WTC11 (cell line): ENCODE measurements at regions not wholly inside any gene's neighbourhood (a gene's known extent, or its start where the extent isn't known, plus 50 kb on each side); places are given as distances from the start of the nearest gene placed in this dataset.
"Not testable (repeated sequence)": the region's sequence is repeated elsewhere in the genome, so short reads cannot be mapped to it uniquely, and the experiment has no call there.

Experiments
- ATAC-seq: fragments of 200-7000 bp; cut with Tn5 transposase; 2 replicates; pipeline ENCODE4 v1.10.0; 2021; ENCODE audit warnings: mild to moderate bottlenecking, moderate library complexity
- CTCF ChIA-PET: fragments of 300-600 bp; sonication (Branson Sonifier 250); formaldehyde crosslinking; loops from one replicate; lab custom pipeline; 2021; ENCODE audit warnings: antibody characterized with exemption; lab: Charles Lee
- POLR2A ChIA-PET: fragments of 350-600 bp; sonication (Branson Sonifier 250); formaldehyde crosslinking; loops from one replicate; lab custom pipeline; 2021; ENCODE audit warnings: antibody characterized with exemption; lab: Charles Lee
- DNase-seq: peaks from one replicate; pipeline ENCODE4 v3.0.0; 2021; ENCODE audit warnings: low spot score
- H3K27ac Mint-ChIP-seq: 2 replicates; pipeline ENCODE4 v1.8.0; 2021; ENCODE audit warnings: mixed read lengths
- H3K27me3 Mint-ChIP-seq: 2 replicates; pipeline ENCODE4 v1.8.0; 2021; ENCODE audit warnings: low read depth, mild to moderate bottlenecking, moderate library complexity, mixed read lengths
- H3K36me3 Mint-ChIP-seq: 2 replicates; pipeline ENCODE4 v1.8.0; 2021; ENCODE audit warnings: mixed read lengths
- H3K4me1 Mint-ChIP-seq: 2 replicates; pipeline ENCODE4 v1.8.0; 2022; ENCODE audit warnings: mixed read lengths
- H3K4me3 Mint-ChIP-seq: 2 replicates; pipeline ENCODE4 v1.8.0; 2021; ENCODE audit warnings: mild to moderate bottlenecking, moderate library complexity, mixed read lengths
- H3K9me3 Mint-ChIP-seq: 2 replicates; pipeline ENCODE4 v1.8.0; 2021; ENCODE audit warnings: mixed read lengths
- AR ChIP-seq: fragments of 250-450 bp; sonication (Bioruptor Pico); IDR thresholded peaks from 2 replicates; pipeline ENCODE4 v1.9.0; 2021; ENCODE audit warnings: mild to moderate bottlenecking
- ARID4B ChIP-seq: sonication (generic); formaldehyde crosslinking; IDR thresholded peaks from 2 replicates; pipeline ENCODE4 v1.8.0; 2023; ENCODE audit warnings: missing genetic modification reagents, mild to moderate bottlenecking, borderline replicate concordance
- ATF1 ChIP-seq: sonication (generic); formaldehyde crosslinking; IDR thresholded peaks from 2 replicates; pipeline ENCODE4 v1.8.1; 2023; ENCODE audit warnings: mild to moderate bottlenecking, moderate library complexity, missing genetic modification reagents
- CREM ChIP-seq: sonication (generic); formaldehyde crosslinking; IDR thresholded peaks from 2 replicates; pipeline ENCODE4 v1.8.1; 2022; ENCODE audit warnings: mild to moderate bottlenecking, missing genetic modification reagents, moderate library complexity
- E2F1 ChIP-seq: sonication (generic); formaldehyde crosslinking; IDR thresholded peaks from 2 replicates; pipeline ENCODE4 v1.8.0; 2022; ENCODE audit warnings: mild to moderate bottlenecking, missing genetic modification reagents
- GABPB1 ChIP-seq: sonication (generic); formaldehyde crosslinking; IDR thresholded peaks from 2 replicates; pipeline ENCODE4 v1.8.1; 2023; ENCODE audit warnings: mild to moderate bottlenecking, missing genetic modification reagents
- HMGA2 ChIP-seq: fragments of 250-450 bp; sonication (Bioruptor Pico); IDR thresholded peaks from 2 replicates; pipeline ENCODE4 v1.4.0; 2021; ENCODE audit warnings: mild to moderate bottlenecking, moderate library complexity
- KAT7 ChIP-seq: sonication (generic); formaldehyde crosslinking; IDR thresholded peaks from 2 replicates; pipeline ENCODE4 v1.8.1; 2023; ENCODE audit warnings: missing genetic modification reagents, mild to moderate bottlenecking, borderline replicate concordance
- MLX ChIP-seq: sonication (generic); formaldehyde crosslinking; IDR thresholded peaks from 2 replicates; pipeline ENCODE4 v1.8.1; 2023; ENCODE audit warnings: mild to moderate bottlenecking, missing genetic modification reagents, moderate library complexity
- NR2C2 ChIP-seq: sonication (generic); formaldehyde crosslinking; IDR thresholded peaks from 2 replicates; pipeline ENCODE4 v1.8.0; 2022; ENCODE audit warnings: mild to moderate bottlenecking, missing genetic modification reagents
- RORB ChIP-seq: fragments of 250-450 bp; sonication (Bioruptor Pico); IDR thresholded peaks from 2 replicates; pipeline ENCODE4 v1.9.0; 2021; ENCODE audit warnings: mild to moderate bottlenecking
- SMAD4 ChIP-seq: sonication (generic); formaldehyde crosslinking; IDR thresholded peaks from 2 replicates; pipeline ENCODE4 v1.8.0; 2022; ENCODE audit warnings: mild to moderate bottlenecking, missing genetic modification reagents
- STAT6 ChIP-seq: sonication (generic); formaldehyde crosslinking; conservative IDR thresholded peaks from 2 replicates; pipeline ENCODE4 v1.8.1; 2023; ENCODE audit warnings: mild to moderate bottlenecking, low read depth, missing genetic modification reagents, moderate library complexity
- TCF7 ChIP-seq: sonication (generic); formaldehyde crosslinking; IDR thresholded peaks from 2 replicates; pipeline ENCODE4 v1.8.0; 2022; ENCODE audit warnings: mild to moderate bottlenecking, low read depth, missing genetic modification reagents, moderate library complexity
- TP53 ChIP-seq: sonication (generic); formaldehyde crosslinking; IDR thresholded peaks from 2 replicates; pipeline ENCODE4 v1.8.1; 2023; ENCODE audit warnings: mild to moderate bottlenecking, missing genetic modification reagents

- ChIA-PET CTCF (no interaction called here), POLR2A (no interaction called here)
- Mint-ChIP-seq H3K4me1 (no peaks in the 10 kb centered on the region), H3K4me3 (no peak overlapping the region), H3K27me3 (no peaks in the 10 kb centered on the region), H3K36me3 (peaks cover 4% of the 10 kb centered on the region), H3K27ac (no peak overlapping the region), H3K9me3 (peaks cover 11% of the 10 kb centered on the region)
- ATAC-seq (no peak), DNase-seq (no peak)
- TF ChIP-seq HMGA2 (CRISPR knock-in tag) (no peak), TCF7 (CRISPR knock-in tag) (no peak), SMAD4 (CRISPR knock-in tag) (no peak), CREM (CRISPR knock-in tag) (no peak), KAT7 (CRISPR knock-in tag) (no peak), GABPB1 (CRISPR knock-in tag) (no peak), AR (no peak), MLX (CRISPR knock-in tag) (no peak)
- TF ChIP-seq, all 79 proteins: peak for 0
These were observed 436.2 kb downstream of the BRD1 start for GRCh38 chr22:49391436-49391835.

GRCh38 chr22:49390954-49391353 is 436.7 kb downstream of the BRD1 start:
- ATAC-seq: no peak
- H3K27me3 Mint-ChIP-seq: no peaks in the 10 kb centered on the region
- no peak overlapping the region for H3K27ac Mint-ChIP-seq
- POLR2A ChIA-PET: no interaction called here
- H3K9me3 Mint-ChIP-seq: peaks cover 11% of the 10 kb centered on the region
- no peaks in the 10 kb centered on the region for H3K4me1 Mint-ChIP-seq
- TF ChIP-seq HMGA2 (CRISPR knock-in tag): peak; percentile 99
- no peak for TF ChIP-seq ARID4B (CRISPR knock-in tag)
- TF ChIP-seq E2F1: no peak
- TF ChIP-seq, all 79 proteins: peak for 1
- Mint-ChIP-seq H3K36me3 (peaks cover 4% of the 10 kb centered on the region), H3K4me3 (no peak overlapping the region)
- no peak for DNase-seq
- CTCF ChIA-PET: no interaction called here

GRCh38 chr22:49383909-49384308 is 443.8 kb downstream of the BRD1 start:
- H3K27me3 Mint-ChIP-seq, ATAC-seq: not testable (repeated sequence)

GRCh38 chr22:49382451-49382735 is 445.3 kb downstream of the BRD1 start:
- ChIA-PET POLR2A (no interaction called here), CTCF (no interaction called here)
- ATAC-seq (no peak), DNase-seq (no peak)
- no peak overlapping the region for H3K4me3 Mint-ChIP-seq
- H3K9me3 Mint-ChIP-seq: peaks cover 9% of the 10 kb centered on the region; the same call in 1 of the 2 replicates
- no peaks in the 10 kb centered on the region for H3K27me3 Mint-ChIP-seq
- H3K36me3 Mint-ChIP-seq: no peaks in the 10 kb centered on the region
- peaks cover 17% of the 10 kb centered on the region for H3K4me1 Mint-ChIP-seq
- H3K27ac Mint-ChIP-seq: no peak overlapping the region
- TF ChIP-seq STAT6 (CRISPR knock-in tag) (no peak), ATF1 (CRISPR knock-in tag) (no peak), GABPB1 (CRISPR knock-in tag) (no peak), TP53 (CRISPR knock-in tag) (no peak), NR2C2 (no peak), RORB (no peak), AR (no peak)

More at GRCh38 chr22:49383909-49384308, 443.8 kb downstream of the BRD1 start:
- CTCF ChIA-PET, H3K9me3 Mint-ChIP-seq, H3K4me3 Mint-ChIP-seq, H3K36me3 Mint-ChIP-seq, POLR2A ChIA-PET, DNase-seq, H3K27ac Mint-ChIP-seq: not testable (repeated sequence)
- peaks cover 17% of the 10 kb centered on the region for H3K4me1 Mint-ChIP-seq
